ENCODE measurements at regions not wholly inside any gene's neighbourhood (a gene's known extent, or its start where the extent isn't known, plus 50 kb on each side); places are given as distances from the start of the nearest gene placed in this dataset.

- DNase-seq: no peak
These were observed 204.5 kb downstream of the ERMARD start for GRCh38 chr6:169955731-169956437.

- DNase-seq: no peak
These were observed 203.6 kb downstream of the ERMARD start for GRCh38 chr6:169954977-169955376.

GRCh38 chr6:169953686-169954085 is 202.3 kb downstream of the ERMARD start:
- no peak for DNase-seq

GRCh38 chr6:169950558-169950957 is 199.1 kb downstream of the ERMARD start:
- DNase-seq: no peak

- DNase-seq: no peak
These were observed 198.2 kb downstream of the ERMARD start for GRCh38 chr6:169949511-169950097.

- no peak for DNase-seq
These were observed 195.5 kb downstream of the ERMARD start for GRCh38 chr6:169946971-169947370.

- DNase-seq: no peak
These were observed 193.7 kb downstream of the ERMARD start for GRCh38 chr6:169945117-169945516.

GRCh38 chr6:169944415-169944814 is 193.0 kb downstream of the ERMARD start:
- no peak for DNase-seq

- DNase-seq: no peak
These were observed 192.6 kb downstream of the ERMARD start for GRCh38 chr6:169944061-169944337.

GRCh38 chr6:169943241-169944060 is 192.0 kb downstream of the ERMARD start:
- no peak for DNase-seq

- DNase-seq: no peak
These were observed 190.8 kb downstream of the ERMARD start for GRCh38 chr6:169942173-169942572.

GRCh38 chr6:169940481-169941271 is 189.3 kb downstream of the ERMARD start:
- DNase-seq: no peak

- DNase-seq: no peak
These were observed 188.2 kb downstream of the ERMARD start for GRCh38 chr6:169939554-169940164.

- no peak for DNase-seq
These were observed 187.3 kb downstream of the ERMARD start for GRCh38 chr6:169938731-169939130.

- no peak for DNase-seq
These were observed 186.9 kb downstream of the ERMARD start for GRCh38 chr6:169938262-169938701.

GRCh38 chr6:169937389-169938261 is 186.2 kb downstream of the ERMARD start:
- no peak for DNase-seq

- no peak for DNase-seq
These were observed 185.0 kb downstream of the ERMARD start for GRCh38 chr6:169936355-169936975.

GRCh38 chr6:169935861-169936260 is 184.4 kb downstream of the ERMARD start:
- no peak for DNase-seq

GRCh38 chr6:169935348-169935718 is 183.9 kb downstream of the ERMARD start:
- DNase-seq: no peak

GRCh38 chr6:169934699-169935347 is 183.4 kb downstream of the ERMARD start:
- DNase-seq: no peak
